Putamen (tissue), 1 donor: ENCODE measurements at regions not wholly inside any gene's neighbourhood (a gene's known extent, or its start where the extent isn't known, plus 50 kb on each side); places are given as distances from the start of the nearest gene placed in this dataset.
"Not testable (repeated sequence)": the region's sequence is repeated elsewhere in the genome, so short reads cannot be mapped to it uniquely, and the experiment has no call there.

Source experiments
- DNase-seq: peaks from one replicate; pipeline ENCODE4 v3.0.0-alpha.2; 2016; ENCODE audit warnings: low spot score

GRCh38 chr5:45057564-45057963 lies 248.8 kb downstream of the MRPS30 start:
- DNase-seq: no peak

GRCh38 chr5:45060724-45061123 lies 252.0 kb downstream of the MRPS30 start:
- no peak for DNase-seq

GRCh38 chr5:45062044-45062443 lies 253.3 kb downstream of the MRPS30 start:
- DNase-seq: no peak

GRCh38 chr5:45081082-45081481 lies 272.3 kb downstream of the MRPS30 start:
- DNase-seq: no peak

GRCh38 chr5:45089870-45090269 lies 281.1 kb downstream of the MRPS30 start:
- no peak for DNase-seq

- DNase-seq: no peak
These were observed 284.6 kb downstream of the MRPS30 start for GRCh38 chr5:45093377-45093776.

GRCh38 chr5:45094876-45095440 lies 286.2 kb downstream of the MRPS30 start:
- no peak for DNase-seq

- no peak for DNase-seq
These were observed 289.7 kb downstream of the MRPS30 start for GRCh38 chr5:45098483-45098882.

GRCh38 chr5:45101146-45101545 lies 292.4 kb downstream of the MRPS30 start:
- no peak for DNase-seq

GRCh38 chr5:45105491-45105994 lies 296.8 kb downstream of the MRPS30 start:
- DNase-seq: no peak

GRCh38 chr5:45109062-45109461 lies 300.3 kb downstream of the MRPS30 start:
- no peak for DNase-seq

GRCh38 chr5:45109636-45110035 lies 300.9 kb downstream of the MRPS30 start:
- DNase-seq: no peak

- no peak for DNase-seq
These were observed 301.7 kb downstream of the MRPS30 start for GRCh38 chr5:45110399-45110798.

GRCh38 chr5:45113726-45114125 lies 305.0 kb downstream of the MRPS30 start:
- no peak for DNase-seq

GRCh38 chr5:45132972-45133371 lies 324.2 kb downstream of the MRPS30 start:
- no peak for DNase-seq

GRCh38 chr5:45162974-45163373 lies 354.2 kb downstream of the MRPS30 start:
- DNase-seq: no peak

- no peak for DNase-seq
These were observed 362.8 kb downstream of the MRPS30 start for GRCh38 chr5:45171563-45171962.

GRCh38 chr5:45172634-45173033 lies 363.9 kb downstream of the MRPS30 start:
- DNase-seq: not testable (repeated sequence)

- no peak for DNase-seq
These were observed 370.9 kb downstream of the MRPS30 start for GRCh38 chr5:45179686-45180085.

- no peak for DNase-seq
These were observed 380.3 kb downstream of the MRPS30 start for GRCh38 chr5:45189042-45189441.

GRCh38 chr5:45189481-45189880 lies 380.7 kb downstream of the MRPS30 start:
- no peak for DNase-seq

GRCh38 chr5:45195026-45195425 lies 386.3 kb downstream of the MRPS30 start:
- no peak for DNase-seq
